ENCODE measurements at regions not wholly inside any gene's neighbourhood (a gene's known extent, or its start where the extent isn't known, plus 50 kb on each side); places are given as distances from the start of the nearest gene placed in this dataset.

- TF ChIP-seq CTCF (conservative IDR thresholded peaks at IDR 0.05; ENCODE audit: low read depth, low read length): no peak
- no peak for TF ChIP-seq EZH2 (IDR thresholded peaks at IDR 0.05; ENCODE audit: low read length, unreplicated experiment)
Measured at GRCh38 chr9:99288830-99289229, 66.7 kb downstream of the SEC61B start.

Data from PC-3 (cell line).